ENCODE measurements at regions not wholly inside any gene's neighbourhood (a gene's known extent, or its start where the extent isn't known, plus 50 kb on each side); places are given as distances from the start of the nearest gene placed in this dataset.

DNA sequence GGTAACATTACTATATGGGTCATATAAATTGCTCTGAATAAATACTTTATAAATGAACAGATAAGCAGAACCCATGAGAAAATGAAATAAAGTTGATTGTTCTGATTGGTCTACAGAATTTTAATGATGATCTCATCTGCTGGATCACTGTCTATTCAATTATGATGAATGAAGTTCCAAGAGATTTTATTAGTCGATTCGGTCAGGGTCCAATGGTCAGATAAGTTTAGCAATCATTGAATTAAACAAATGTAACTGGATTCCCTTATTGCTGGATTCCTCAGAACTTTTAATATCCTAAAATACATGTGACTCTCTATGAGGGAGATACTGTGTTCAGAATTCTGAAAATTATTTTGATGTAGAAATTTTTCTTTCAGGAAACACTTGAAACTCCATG is 715.2 kb downstream of the EPM2A start:
- no peak for TF ChIP-seq CTCF (IDR thresholded peaks at IDR 0.05)
- TF ChIP-seq EP300 (IDR thresholded peaks at IDR 0.05), result no peak
- no peak for TF ChIP-seq POLR2AphosphoS5 (IDR thresholded peaks at IDR 0.05)
- no peak for TF ChIP-seq POLR2A (IDR thresholded peaks at IDR 0.05)
